GM12873 (cell line): ENCODE measurements at regions not wholly inside any gene's neighbourhood (a gene's known extent, or its start where the extent isn't known, plus 50 kb on each side); places are given as distances from the start of the nearest gene placed in this dataset.

ENCODE experiments used
- CTCF ChIP-seq: IDR thresholded peaks from 2 replicates; pipeline ENCODE4 v1.5.1; 2012; ENCODE audit warnings: low read depth, mild to moderate bottlenecking, moderate library complexity, low read length, control low read depth; ENCODE audit not compliant: insufficient read depth; ENCODE audit errors: missing control alignments

GRCh38 chr7:82701949-82702348, 258.4 kb upstream of the CACNA2D1 start:
- no peak for TF ChIP-seq CTCF

- TF ChIP-seq CTCF, result no peak
These were observed 257.2 kb upstream of the CACNA2D1 start for GRCh38 chr7:82700741-82701140.

GRCh38 chr7:82699773-82700186, 256.2 kb upstream of the CACNA2D1 start:
- no peak for TF ChIP-seq CTCF

GRCh38 chr7:82697897-82698296, 254.3 kb upstream of the CACNA2D1 start:
- TF ChIP-seq CTCF, result no peak

GRCh38 chr7:82696631-82697030, 253.1 kb upstream of the CACNA2D1 start:
- TF ChIP-seq CTCF, result no peak

GRCh38 chr7:82694022-82694421, 250.4 kb upstream of the CACNA2D1 start:
- TF ChIP-seq CTCF, result no peak

- no peak for TF ChIP-seq CTCF
These were observed 247.4 kb upstream of the CACNA2D1 start for GRCh38 chr7:82690929-82691328.

GRCh38 chr7:82685214-82685613, 241.6 kb upstream of the CACNA2D1 start:
- TF ChIP-seq CTCF, result no peak
